Neural crest cell (in vitro differentiated cells): ENCODE measurements at regions not wholly inside any gene's neighbourhood (a gene's known extent, or its start where the extent isn't known, plus 50 kb on each side); places are given as distances from the start of the nearest gene placed in this dataset.

ENCODE experiments used
- DNase-seq: peaks from one replicate; pipeline ENCODE4 v3.0.0; 2021; ENCODE audit warnings: low read depth, mixed read lengths, low spot score
- H3K27ac Mint-ChIP-seq: one replicate; pipeline ENCODE4 v1.8.0; 2021; ENCODE audit warnings: mild to moderate bottlenecking, mixed read lengths; ENCODE audit not compliant: unreplicated experiment
- H3K27me3 Mint-ChIP-seq: 2 replicates; pipeline ENCODE4 v1.8.0; 2021; ENCODE audit warnings: low read depth, mild to moderate bottlenecking, mixed read lengths
- H3K36me3 Mint-ChIP-seq: 2 replicates; pipeline ENCODE4 v1.8.0; 2021; ENCODE audit warnings: low read depth, mild to moderate bottlenecking, mixed read lengths
- H3K4me1 Mint-ChIP-seq: 2 replicates; pipeline ENCODE4 v1.8.0; 2021; ENCODE audit warnings: mixed read lengths
- H3K4me3 Mint-ChIP-seq: one replicate; pipeline ENCODE4 v1.8.0; 2021; ENCODE audit warnings: mild to moderate bottlenecking, mixed read lengths
- H3K9me3 Mint-ChIP-seq: 2 replicates; pipeline ENCODE4 v1.8.0; 2021; ENCODE audit warnings: mixed read lengths
- TF ChIP-seq, protein P1 (sequence below): fragments of 200-600 bp; sonication (generic); conservative IDR thresholded peaks from 2 replicates; pipeline ENCODE4 v1.5.0; 2021; ENCODE audit warnings: antibody characterized with exemption, mild to moderate bottlenecking

DNA sequence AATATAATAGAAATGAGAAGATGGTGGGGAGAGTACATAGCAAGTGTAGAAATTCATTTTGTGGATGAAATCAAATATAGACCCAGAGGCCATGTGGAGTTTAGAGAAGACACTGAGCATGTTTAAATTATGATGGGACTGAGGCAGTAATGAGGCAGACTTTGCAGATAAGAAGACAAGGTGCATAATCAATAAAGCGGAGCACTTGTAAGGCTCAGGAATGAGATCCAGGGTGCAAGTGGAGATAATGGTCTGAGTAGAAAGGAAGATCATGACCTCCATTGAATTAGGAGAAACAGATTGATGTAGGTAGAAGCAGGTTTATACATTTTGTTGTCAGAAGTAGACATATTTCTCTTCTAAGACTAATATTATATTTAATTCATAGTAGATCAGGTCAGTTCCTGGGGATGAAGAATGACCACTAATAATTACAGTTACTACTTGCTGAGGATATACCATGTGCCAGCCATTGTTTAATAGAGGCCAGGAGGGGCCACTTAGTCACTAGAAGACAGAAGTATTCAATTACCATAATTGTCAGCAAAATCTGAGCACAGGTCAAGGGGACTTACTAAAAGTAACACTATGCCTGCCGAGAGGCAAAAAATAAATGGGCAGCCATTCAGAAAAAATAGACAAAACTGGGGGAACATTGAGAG lies 479.8 kb downstream of the DNAH5 start:
- Mint-ChIP-seq H3K9me3 (peaks cover 2% of the 10 kb centered on the region), H3K36me3 (no peaks in the 10 kb centered on the region), H3K27me3 (no peaks in the 10 kb centered on the region), H3K4me3 (no peak overlapping the region), H3K27ac (no peak overlapping the region), H3K4me1 (no peaks in the 10 kb centered on the region)
- DNase-seq, result no peak
- TF ChIP-seq, protein P1, sequence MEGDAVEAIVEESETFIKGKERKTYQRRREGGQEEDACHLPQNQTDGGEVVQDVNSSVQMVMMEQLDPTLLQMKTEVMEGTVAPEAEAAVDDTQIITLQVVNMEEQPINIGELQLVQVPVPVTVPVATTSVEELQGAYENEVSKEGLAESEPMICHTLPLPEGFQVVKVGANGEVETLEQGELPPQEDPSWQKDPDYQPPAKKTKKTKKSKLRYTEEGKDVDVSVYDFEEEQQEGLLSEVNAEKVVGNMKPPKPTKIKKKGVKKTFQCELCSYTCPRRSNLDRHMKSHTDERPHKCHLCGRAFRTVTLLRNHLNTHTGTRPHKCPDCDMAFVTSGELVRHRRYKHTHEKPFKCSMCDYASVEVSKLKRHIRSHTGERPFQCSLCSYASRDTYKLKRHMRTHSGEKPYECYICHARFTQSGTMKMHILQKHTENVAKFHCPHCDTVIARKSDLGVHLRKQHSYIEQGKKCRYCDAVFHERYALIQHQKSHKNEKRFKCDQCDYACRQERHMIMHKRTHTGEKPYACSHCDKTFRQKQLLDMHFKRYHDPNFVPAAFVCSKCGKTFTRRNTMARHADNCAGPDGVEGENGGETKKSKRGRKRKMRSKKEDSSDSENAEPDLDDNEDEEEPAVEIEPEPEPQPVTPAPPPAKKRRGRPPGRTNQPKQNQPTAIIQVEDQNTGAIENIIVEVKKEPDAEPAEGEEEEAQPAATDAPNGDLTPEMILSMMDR, result no peak

DNA sequence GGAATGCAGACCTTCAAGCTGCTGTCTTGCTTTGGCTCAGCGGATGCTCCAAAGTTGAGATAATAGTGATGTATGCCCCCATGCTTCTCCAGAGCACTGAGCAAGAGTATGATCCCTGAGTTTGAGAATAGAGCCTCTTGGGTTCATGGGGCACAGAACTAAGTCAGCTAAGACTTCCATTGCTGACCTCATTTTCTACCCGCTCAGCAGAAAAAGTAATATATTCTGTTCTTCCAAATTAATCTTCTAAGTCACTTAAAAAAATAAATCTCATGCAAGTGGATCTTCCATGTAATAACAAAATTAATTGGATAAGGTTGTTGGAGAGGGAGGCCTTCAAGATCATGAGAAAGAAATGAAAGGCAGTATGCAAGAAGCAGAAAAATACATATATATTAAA lies 483.9 kb downstream of the DNAH5 start:
- H3K9me3 Mint-ChIP-seq, result peaks cover 6% of the 10 kb centered on the region
- DNase-seq, result no peak
- no peak overlapping the region for H3K4me3 Mint-ChIP-seq
- no peaks in the 10 kb centered on the region for H3K4me1 Mint-ChIP-seq
- no peak overlapping the region for H3K27ac Mint-ChIP-seq
- no peaks in the 10 kb centered on the region for H3K27me3 Mint-ChIP-seq
- H3K36me3 Mint-ChIP-seq, result no peaks in the 10 kb centered on the region
- TF ChIP-seq, protein P1, result no peak

DNA sequence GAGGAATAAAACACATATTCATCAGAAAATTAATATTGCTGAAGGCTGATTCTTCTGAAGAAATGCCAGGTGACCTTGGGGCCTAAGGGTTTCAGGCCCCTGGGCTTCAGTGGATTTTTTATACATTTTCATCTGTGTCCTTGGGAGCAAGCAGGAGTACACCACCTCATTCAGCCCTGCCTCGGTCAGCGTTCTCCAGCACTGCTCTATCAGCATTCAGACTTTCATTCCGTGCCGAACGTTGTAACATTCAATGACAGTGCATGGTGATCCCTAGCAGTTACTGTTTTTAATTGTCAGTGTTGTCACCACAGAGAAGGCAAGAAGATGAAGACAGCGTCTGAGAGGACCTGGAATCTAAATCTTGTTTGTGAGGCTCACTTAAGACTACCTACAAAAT lies 490.4 kb downstream of the DNAH5 start:
- Mint-ChIP-seq H3K36me3 (no peaks in the 10 kb centered on the region), H3K27me3 (no peaks in the 10 kb centered on the region), H3K4me1 (no peaks in the 10 kb centered on the region), H3K4me3 (no peak overlapping the region), H3K9me3 (peaks cover 6% of the 10 kb centered on the region), H3K27ac (no peak overlapping the region)
- no peak for DNase-seq
- TF ChIP-seq, protein P1, result no peak

DNA sequence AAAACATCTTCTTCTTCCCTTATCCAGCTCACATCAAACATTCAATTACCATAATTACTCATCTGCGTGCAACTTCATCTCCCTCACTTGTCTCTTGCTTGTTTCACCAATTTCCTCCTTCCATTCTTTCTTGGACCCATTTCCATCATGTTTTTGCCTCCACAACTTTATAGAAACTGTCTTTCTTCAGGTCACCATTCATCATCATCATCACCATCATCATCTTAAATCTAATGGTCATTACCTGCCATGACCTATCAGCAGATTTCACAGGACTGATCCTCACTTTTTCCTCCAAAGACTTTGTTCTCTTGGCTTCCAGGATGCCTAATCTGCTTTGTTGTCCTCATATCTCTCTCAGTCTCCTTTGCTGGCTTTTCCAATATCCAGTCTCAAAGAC lies 495.6 kb downstream of the DNAH5 start:
- no peaks in the 10 kb centered on the region for H3K4me1 Mint-ChIP-seq

DNA sequence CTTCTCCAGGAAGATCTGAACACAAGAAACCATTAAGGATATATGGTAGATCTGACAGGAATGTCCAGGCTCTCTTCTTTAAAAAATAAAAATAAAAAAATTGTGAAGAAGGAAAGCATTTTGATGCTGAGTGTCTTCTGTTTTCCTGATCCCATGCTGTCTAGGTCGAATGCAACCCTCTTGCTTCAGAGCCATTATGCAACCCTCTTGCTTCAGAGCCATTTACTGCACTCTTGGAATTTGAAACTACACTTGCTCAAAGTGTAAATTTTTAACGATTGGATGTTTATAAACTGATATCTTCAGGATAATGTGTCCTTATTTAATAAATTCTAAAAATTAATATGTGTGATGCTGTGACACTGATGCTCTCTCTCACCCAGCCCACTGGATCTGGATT lies 505.1 kb downstream of the DNAH5 start:
- Mint-ChIP-seq H3K4me3 (no peak overlapping the region), H3K27me3 (no peaks in the 10 kb centered on the region), H3K9me3 (no peaks in the 10 kb centered on the region), H3K36me3 (no peaks in the 10 kb centered on the region), H3K4me1 (no peaks in the 10 kb centered on the region), H3K27ac (no peak overlapping the region)
- TF ChIP-seq, protein P1, result no peak
- DNase-seq, result no peak

More for the DNA sequence above, 495.6 kb downstream of the DNAH5 start:
- Mint-ChIP-seq H3K4me3 (no peak overlapping the region), H3K27ac (no peak overlapping the region), H3K9me3 (no peaks in the 10 kb centered on the region), H3K27me3 (peaks cover 13% of the 10 kb centered on the region), H3K36me3 (no peaks in the 10 kb centered on the region)
- DNase-seq, result no peak
- TF ChIP-seq, protein P1, result no peak
